Myocyte (in vitro differentiated cells): ENCODE measurements at regions not wholly inside any gene's neighbourhood (a gene's known extent, or its start where the extent isn't known, plus 50 kb on each side); places are given as distances from the start of the nearest gene placed in this dataset.

Experiments
- DNase-seq: peaks from one replicate; pipeline ENCODE4 v3.0.0-alpha.2; 2012; ENCODE audit warnings: low read depth

GRCh38 chr2:236489895-236490404 lies 79.7 kb upstream of the ACKR3 start:
- no peak for DNase-seq

GRCh38 chr2:236496340-236496739 lies 73.3 kb upstream of the ACKR3 start:
- DNase-seq: no peak

- peak; percentile 43 for DNase-seq
These were observed 71.3 kb upstream of the ACKR3 start for GRCh38 chr2:236498369-236498768.

GRCh38 chr2:236499691-236500578 lies 69.7 kb upstream of the ACKR3 start:
- DNase-seq: no peak

GRCh38 chr2:236501026-236501425 lies 68.6 kb upstream of the ACKR3 start:
- no peak for DNase-seq

- DNase-seq: no peak
These were observed 68.1 kb upstream of the ACKR3 start for GRCh38 chr2:236501531-236501930.

- DNase-seq: no peak
These were observed 66.5 kb upstream of the ACKR3 start for GRCh38 chr2:236503100-236503499.

GRCh38 chr2:236503583-236503982 lies 66.0 kb upstream of the ACKR3 start:
- DNase-seq: no peak

- DNase-seq: no peak
These were observed 64.6 kb upstream of the ACKR3 start for GRCh38 chr2:236505041-236505440.

GRCh38 chr2:236505648-236506047 lies 64.0 kb upstream of the ACKR3 start:
- no peak for DNase-seq

GRCh38 chr2:236507393-236508085 lies 62.1 kb upstream of the ACKR3 start:
- DNase-seq: no peak

- DNase-seq: no peak
These were observed 61.2 kb upstream of the ACKR3 start for GRCh38 chr2:236508466-236508865.

GRCh38 chr2:236510034-236510433 lies 59.6 kb upstream of the ACKR3 start:
- DNase-seq: no peak

- DNase-seq: no peak
These were observed 58.4 kb upstream of the ACKR3 start for GRCh38 chr2:236511266-236511665.

- no peak for DNase-seq
These were observed 57.4 kb upstream of the ACKR3 start for GRCh38 chr2:236512267-236512666.

- DNase-seq: peak; percentile 47
These were observed 56.7 kb upstream of the ACKR3 start for GRCh38 chr2:236512902-236513435.

- DNase-seq: no peak
These were observed 55.7 kb upstream of the ACKR3 start for GRCh38 chr2:236513956-236514355.

GRCh38 chr2:236516708-236517107 lies 52.9 kb upstream of the ACKR3 start:
- no peak for DNase-seq

GRCh38 chr2:236517251-236518031 lies 52.2 kb upstream of the ACKR3 start:
- no peak for DNase-seq
